Muscle of leg (tissue), 3 donors: ENCODE measurements at regions not wholly inside any gene's neighbourhood (a gene's known extent, or its start where the extent isn't known, plus 50 kb on each side); places are given as distances from the start of the nearest gene placed in this dataset.

Experiments
- DNase-seq: peaks from one replicate; pipeline ENCODE4 v3.0.0; 2013
- H3K27ac ChIP-seq: one replicate; pipeline ENCODE4 v1.5.1; 2013; ENCODE audit warnings: mild to moderate bottlenecking, low read length, control low read depth
- H3K27me3 ChIP-seq: one replicate; pipeline ENCODE4 v1.6.1; 2013; ENCODE audit warnings: low read length; ENCODE audit not compliant: control insufficient read depth, insufficient read depth
- H3K36me3 ChIP-seq: one replicate; pipeline ENCODE4 v1.6.1; 2013; ENCODE audit warnings: low read length; ENCODE audit not compliant: control insufficient read depth, insufficient read depth
- H3K4me1 ChIP-seq: one replicate; pipeline ENCODE4 v1.6.1; 2013; ENCODE audit warnings: low read length; ENCODE audit not compliant: control insufficient read depth, insufficient read depth
- H3K4me3 ChIP-seq: one replicate; pipeline ENCODE4 v1.5.1; 2013; ENCODE audit warnings: low read length, control low read depth
- H3K9me3 ChIP-seq: replicated peaks from 2 replicates; pipeline ENCODE4 v1.6.1; 2013; ENCODE audit warnings: low read depth, low read length; ENCODE audit not compliant: control insufficient read depth
- WGBS: methylation state at CpG from one replicate; pipeline ENCODE4 v1.1.5; 2013; ENCODE audit warnings: missing lambda C conversion rate; ENCODE audit not compliant: insufficient coverage; 5-methylcytosine and 5-hydroxymethylcytosine counted together

DNA sequence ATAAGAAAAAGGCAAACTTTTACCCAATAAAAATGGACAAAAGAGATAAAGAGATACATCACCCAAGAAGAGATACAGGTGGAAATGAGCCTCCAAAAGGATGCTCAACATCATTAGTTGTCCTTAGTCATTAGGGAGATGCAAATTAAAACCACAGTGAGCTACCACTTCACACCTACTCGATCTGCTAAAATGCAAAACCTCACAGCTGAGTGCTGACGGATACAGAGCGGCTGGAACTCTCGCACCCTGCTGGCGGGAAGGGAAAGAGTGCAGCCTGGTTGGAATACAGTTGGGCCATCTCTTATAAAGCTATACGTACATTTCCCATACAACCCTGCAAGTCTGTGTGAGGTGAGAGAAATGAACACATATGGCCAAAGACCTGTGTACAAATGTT lies 78.5 kb upstream of the PRR20G start:
- peak; percentile 11 for DNase-seq
- Histone ChIP-seq H3K27me3 (peaks cover 8% of the 10 kb centered on the region), H3K27ac (no peak overlapping the region), H3K36me3 (no peaks in the 10 kb centered on the region), H3K4me3 (no peak overlapping the region), H3K4me1 (no peaks in the 10 kb centered on the region), H3K9me3 (no peaks in the 10 kb centered on the region)
- no CpG with 5 or more reads among the region's 6 CpGs for WGBS

GRCh38 chr3:127365163-127365798 lies 77.4 kb upstream of the PRR20G start:
- H3K4me1 ChIP-seq, result no peaks in the 10 kb centered on the region
- no peaks in the 10 kb centered on the region for H3K9me3 ChIP-seq
- no peak overlapping the region for H3K4me3 ChIP-seq
- H3K27ac ChIP-seq, result no peak overlapping the region
- H3K27me3 ChIP-seq, result peaks cover 13% of the 10 kb centered on the region
- WGBS, result 59% methylated on average over 3 of the region's 7 CpGs
- no peak for DNase-seq
- no peaks in the 10 kb centered on the region for H3K36me3 ChIP-seq

- no peaks in the 10 kb centered on the region for H3K36me3 ChIP-seq
- WGBS, result no CpG with 5 or more reads among the region's 3 CpGs
- no peaks in the 10 kb centered on the region for H3K4me1 ChIP-seq
- DNase-seq, result no peak
- peaks cover 10% of the 10 kb centered on the region for H3K27me3 ChIP-seq
- H3K4me3 ChIP-seq, result no peak overlapping the region
- no peaks in the 10 kb centered on the region for H3K9me3 ChIP-seq
- H3K27ac ChIP-seq, result no peak overlapping the region
Measured at GRCh38 chr3:127363891-127364290, 76.0 kb upstream of the PRR20G start.

- Histone ChIP-seq H3K4me3 (no peak overlapping the region), H3K36me3 (no peaks in the 10 kb centered on the region), H3K27me3 (peaks cover 7% of the 10 kb centered on the region), H3K9me3 (no peaks in the 10 kb centered on the region), H3K27ac (no peak overlapping the region), H3K4me1 (no peaks in the 10 kb centered on the region)
- DNase-seq, result no peak
- 75% methylated on average over 11 of the region's 13 CpGs for WGBS
Measured at GRCh38 chr3:127363171-127363570, 75.3 kb upstream of the PRR20G start.

GRCh38 chr3:127360647-127361046 lies 72.8 kb upstream of the PRR20G start:
- DNase-seq, result no peak
- Histone ChIP-seq H3K36me3 (no peaks in the 10 kb centered on the region), H3K9me3 (peaks cover 8% of the 10 kb centered on the region), H3K4me3 (no peak overlapping the region), H3K4me1 (no peaks in the 10 kb centered on the region), H3K27ac (no peak overlapping the region), H3K27me3 (peaks cover 9% of the 10 kb centered on the region)
- 85% methylated on average over 7 of the region's 7 CpGs for WGBS

DNA sequence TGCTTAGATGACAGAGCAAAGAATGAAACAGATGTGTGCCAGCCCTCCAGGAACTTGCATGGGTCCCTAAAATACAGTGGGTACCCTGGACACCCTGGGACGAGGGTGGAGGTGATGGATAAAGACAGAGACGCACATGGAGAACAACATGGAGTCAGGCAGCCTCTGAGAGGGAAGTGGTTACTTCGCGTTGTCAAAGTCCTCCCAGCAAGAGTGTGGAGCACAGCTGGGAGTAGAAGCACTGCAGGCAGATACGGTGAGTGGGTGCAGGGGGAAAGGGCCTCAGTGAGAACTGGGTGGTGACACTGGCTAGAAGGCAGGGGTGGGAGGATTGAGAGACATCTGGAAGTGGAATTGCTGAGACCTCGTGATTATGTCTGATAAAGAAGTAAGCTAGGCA lies 70.8 kb upstream of the PRR20G start:
- Histone ChIP-seq H3K4me1 (no peaks in the 10 kb centered on the region), H3K27me3 (peaks cover 9% of the 10 kb centered on the region), H3K4me3 (no peak overlapping the region), H3K27ac (no peak overlapping the region), H3K9me3 (peaks cover 8% of the 10 kb centered on the region), H3K36me3 (no peaks in the 10 kb centered on the region)
- WGBS, result 77% methylated on average over 5 of the region's 6 CpGs
- DNase-seq, result no peak

GRCh38 chr3:127356381-127356780 lies 68.5 kb upstream of the PRR20G start:
- peaks cover 11% of the 10 kb centered on the region for H3K27me3 ChIP-seq
- H3K9me3 ChIP-seq, result peaks cover 8% of the 10 kb centered on the region
- H3K36me3 ChIP-seq, result no peaks in the 10 kb centered on the region
- DNase-seq, result no peak
- 71% methylated on average over 2 of the region's 2 CpGs for WGBS
- H3K4me3 ChIP-seq, result no peak overlapping the region
- H3K27ac ChIP-seq, result no peak overlapping the region
- H3K4me1 ChIP-seq, result no peaks in the 10 kb centered on the region

DNA sequence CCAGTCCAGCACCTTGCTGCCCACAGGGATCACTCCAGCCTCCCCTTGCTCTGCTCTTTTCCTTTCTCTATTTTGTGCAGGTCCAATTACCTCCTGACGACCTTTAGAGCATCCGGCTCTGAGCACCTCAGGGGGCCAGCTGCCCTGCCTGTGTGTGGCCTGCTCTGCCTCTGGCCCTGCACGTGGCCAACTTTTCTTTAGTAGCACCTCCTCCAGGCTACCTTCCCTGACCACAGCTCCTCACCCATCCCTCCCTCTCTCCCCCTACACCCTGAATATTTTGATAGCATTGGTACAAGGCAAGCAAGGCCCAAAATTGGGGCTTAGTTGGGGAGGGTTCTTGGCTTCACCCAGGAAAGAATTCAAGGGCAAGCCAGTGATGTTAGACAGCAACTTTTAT lies 66.9 kb upstream of the PRR20G start:
- Histone ChIP-seq H3K9me3 (peaks cover 8% of the 10 kb centered on the region), H3K4me1 (no peaks in the 10 kb centered on the region), H3K27me3 (peaks cover 8% of the 10 kb centered on the region), H3K27ac (no peak overlapping the region), H3K4me3 (no peak overlapping the region), H3K36me3 (no peaks in the 10 kb centered on the region)
- no peak for DNase-seq
- WGBS, result 21% methylated on average over 2 of the region's 3 CpGs

- no peaks in the 10 kb centered on the region for H3K36me3 ChIP-seq
Measured at GRCh38 chr3:127352612-127353011, 64.8 kb upstream of the PRR20G start.

DNA sequence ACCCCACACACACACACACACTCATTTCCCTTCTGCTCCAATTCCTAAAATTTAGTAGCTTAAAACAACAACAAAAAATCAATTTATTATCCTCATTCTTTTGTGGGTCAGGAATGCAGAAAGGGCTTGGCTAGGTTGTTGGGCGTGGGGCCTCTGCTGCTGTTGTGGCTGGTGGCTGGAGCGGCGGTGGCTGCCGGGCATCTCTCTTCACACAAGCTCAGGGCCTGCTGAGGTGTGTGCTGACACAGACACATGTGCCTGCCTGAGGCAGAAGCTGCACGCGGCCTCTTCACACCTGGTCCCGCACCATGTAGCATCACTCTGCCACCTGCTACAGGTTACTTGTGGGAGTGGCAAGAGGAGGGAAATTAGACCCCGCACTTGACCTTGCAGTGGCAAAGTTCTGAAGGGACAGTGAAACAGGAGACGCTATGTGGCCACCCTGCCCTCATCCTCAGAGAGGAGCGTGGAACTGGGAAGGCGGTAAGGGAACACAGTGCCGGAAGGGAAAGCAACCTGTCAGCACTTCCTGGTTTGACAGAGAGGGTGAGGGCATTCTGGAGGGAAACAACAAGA lies 64.0 kb upstream of the PRR20G start:
- H3K4me3 ChIP-seq, result no peak overlapping the region
- no peaks in the 10 kb centered on the region for H3K4me1 ChIP-seq
- no peak overlapping the region for H3K27ac ChIP-seq
- 74% methylated on average over 4 of the region's 12 CpGs for WGBS
- peaks cover 8% of the 10 kb centered on the region for H3K9me3 ChIP-seq
- H3K36me3 ChIP-seq, result no peaks in the 10 kb centered on the region
- H3K27me3 ChIP-seq, result peaks cover 13% of the 10 kb centered on the region
- DNase-seq, result no peak

More at GRCh38 chr3:127352612-127353011, 64.8 kb upstream of the PRR20G start:
- Histone ChIP-seq H3K27me3 (peaks cover 11% of the 10 kb centered on the region), H3K9me3 (peaks cover 8% of the 10 kb centered on the region), H3K27ac (no peak overlapping the region), H3K4me3 (no peak overlapping the region), H3K4me1 (no peaks in the 10 kb centered on the region)
- DNase-seq, result no peak
- no CpG with 5 or more reads among the region's 4 CpGs for WGBS

DNA sequence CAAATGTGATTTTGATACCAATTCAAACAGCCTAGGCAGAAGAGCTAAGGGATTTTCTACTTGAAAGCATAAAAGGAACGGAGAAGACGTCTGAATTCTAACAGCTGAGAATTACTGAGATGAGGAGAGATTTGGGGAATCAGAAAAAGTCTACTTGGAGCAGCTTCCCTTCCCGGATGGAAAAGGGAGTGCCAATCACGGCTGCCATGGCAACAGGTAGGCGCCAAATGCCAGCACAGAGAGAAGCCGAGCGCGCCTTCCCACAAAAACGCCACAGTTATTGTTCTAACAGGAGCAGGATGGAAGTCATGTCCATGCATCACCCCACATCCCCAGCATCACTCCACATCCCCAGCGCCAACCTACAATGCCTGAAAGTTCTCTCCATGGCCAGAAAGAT lies 63.5 kb upstream of the PRR20G start:
- WGBS, result 58% methylated on average over 7 of the region's 10 CpGs

More for the DNA sequence above, 63.5 kb upstream of the PRR20G start:
- Histone ChIP-seq H3K9me3 (peaks cover 2% of the 10 kb centered on the region), H3K4me1 (no peaks in the 10 kb centered on the region), H3K36me3 (no peaks in the 10 kb centered on the region), H3K4me3 (no peak overlapping the region), H3K27ac (no peak overlapping the region), H3K27me3 (peaks cover 11% of the 10 kb centered on the region)
- DNase-seq, result no peak
